ENCODE measurements at regions not wholly inside any gene's neighbourhood (a gene's known extent, or its start where the extent isn't known, plus 50 kb on each side); places are given as distances from the start of the nearest gene placed in this dataset.

- intact Hi-C loops (cut with micrococcal nuclease), result no loop called here
Measured at GRCh38 chr19:30293051-30293785, 79.0 kb upstream of the ZNF536 start.

DNA sequence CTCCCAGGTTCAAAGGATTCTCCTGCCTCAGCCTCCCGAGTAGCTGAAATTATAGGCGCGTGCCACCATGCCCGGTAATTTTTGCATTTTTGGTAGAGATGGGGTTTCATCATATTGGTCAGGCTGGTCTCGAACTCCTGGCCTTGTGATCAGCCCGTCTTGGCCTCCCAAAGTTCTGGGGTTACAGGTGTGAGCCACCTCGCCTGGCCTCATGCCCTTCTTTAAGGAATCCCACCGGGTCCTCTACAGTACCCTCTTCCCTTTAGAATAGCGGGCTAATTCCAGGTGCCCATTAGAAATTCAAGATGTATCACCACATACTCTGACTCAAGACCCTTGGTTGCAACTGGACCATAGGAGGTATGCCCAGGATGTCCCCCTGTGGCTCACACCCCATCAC lies 74.2 kb upstream of the ZNF536 start:
- intact Hi-C loops (cut with micrococcal nuclease), result no loop called here

- intact Hi-C loops (cut with micrococcal nuclease), result no loop called here
Measured at GRCh38 chr19:30303131-30303654, 69.0 kb upstream of the ZNF536 start.

GRCh38 chr19:30304540-30304939 lies 67.6 kb upstream of the ZNF536 start:
- intact Hi-C loops (cut with micrococcal nuclease), result no loop called here

- intact Hi-C loops (cut with micrococcal nuclease), result no loop called here
Measured at GRCh38 chr19:30305346-30306060, 66.7 kb upstream of the ZNF536 start.

DNA sequence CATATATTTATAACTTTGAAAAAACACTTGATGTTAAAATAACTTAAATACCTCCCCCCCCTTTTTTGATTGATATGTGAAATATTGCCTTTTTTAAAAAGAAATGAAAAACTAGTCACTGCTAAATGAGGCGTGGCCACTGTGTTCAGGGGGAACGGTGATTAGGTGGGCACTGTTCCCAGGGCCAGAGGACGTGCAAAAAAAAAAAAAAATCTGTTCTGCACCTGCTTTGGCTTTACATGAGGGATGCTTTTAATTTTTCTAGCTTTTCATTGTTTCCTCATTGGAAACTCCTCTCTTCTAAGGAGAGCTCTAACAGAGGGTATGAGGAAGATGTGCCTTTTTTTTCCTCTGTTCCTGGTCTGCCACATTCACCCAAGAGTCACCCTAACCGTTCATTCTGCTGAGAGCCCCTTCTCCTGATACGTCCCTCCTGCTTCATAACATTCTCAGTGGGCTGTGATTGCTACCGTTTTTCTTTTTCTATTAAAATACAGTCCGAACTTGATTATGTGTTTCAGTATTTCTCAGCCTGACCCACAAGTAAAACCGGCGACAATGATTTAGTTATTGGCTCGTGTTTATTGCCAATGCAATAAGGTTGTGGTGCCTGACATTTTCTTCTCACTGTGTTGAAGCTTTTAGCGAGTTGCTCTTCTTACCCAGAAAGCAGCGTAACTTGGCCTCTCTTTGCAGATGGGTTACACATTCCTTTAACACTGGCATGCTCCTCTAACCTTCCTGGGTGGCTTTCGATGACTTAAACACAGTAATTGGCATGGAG lies 64.8 kb upstream of the ZNF536 start:
- intact Hi-C loops (cut with micrococcal nuclease), result no loop called here

GRCh38 chr19:30309176-30309575 lies 63.0 kb upstream of the ZNF536 start:
- intact Hi-C loops (cut with micrococcal nuclease), result no loop called here

- intact Hi-C loops (cut with micrococcal nuclease), result no loop called here
Measured at GRCh38 chr19:30309905-30310601, 62.1 kb upstream of the ZNF536 start.

DNA sequence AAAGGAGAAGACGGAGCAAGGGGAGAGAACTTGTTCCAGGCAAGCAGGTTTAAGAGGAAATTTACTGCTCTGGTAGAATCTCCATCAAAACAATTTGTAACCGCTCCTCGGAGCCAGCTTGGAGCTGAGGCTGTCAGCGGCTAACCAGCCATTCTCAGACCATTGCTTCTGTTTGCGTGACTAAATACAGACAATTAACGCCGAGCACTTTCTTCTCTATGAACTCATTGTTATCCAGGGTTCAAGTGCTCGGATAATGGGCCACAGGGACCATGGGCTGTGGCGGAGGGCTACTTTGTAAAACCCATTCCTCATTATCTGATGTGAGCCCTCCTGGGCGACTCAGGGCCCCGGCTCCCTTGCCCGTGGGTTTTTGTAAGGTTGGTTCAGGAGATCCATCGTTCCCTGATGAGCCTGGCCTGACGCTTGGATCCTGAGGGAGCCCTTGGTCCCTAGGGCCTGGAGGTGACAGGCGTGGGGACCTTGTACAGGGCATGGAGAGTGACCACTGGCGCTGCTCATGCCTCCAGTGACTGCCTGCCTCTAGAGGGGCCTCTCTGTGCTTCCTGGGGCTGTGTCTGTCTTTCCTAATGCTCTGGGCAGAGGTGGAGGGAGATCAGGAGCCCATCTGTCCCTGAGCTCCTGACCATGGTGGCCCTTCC lies 61.5 kb upstream of the ZNF536 start:
- intact Hi-C loops (cut with micrococcal nuclease), result no loop called here

DNA sequence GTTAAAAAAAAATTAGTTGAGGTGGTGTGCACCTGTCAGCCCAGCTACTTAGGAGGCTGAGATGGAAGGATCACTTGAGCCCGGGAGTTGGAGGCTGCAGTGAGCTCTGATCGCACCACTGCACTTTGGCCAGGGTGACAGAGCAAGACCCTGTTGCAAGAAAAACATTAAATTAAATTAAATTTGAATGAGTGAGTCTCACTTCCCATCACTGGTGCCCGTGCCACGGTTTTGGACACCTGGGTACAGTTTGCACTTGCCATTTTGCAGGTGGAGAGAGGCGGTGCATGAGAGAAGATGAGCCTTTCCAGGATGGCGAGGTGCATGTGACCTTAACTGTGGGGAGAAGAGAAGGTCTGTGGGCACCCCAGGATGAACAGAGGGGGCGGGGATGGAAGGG lies 60.3 kb upstream of the ZNF536 start:
- intact Hi-C loops (cut with micrococcal nuclease), result no loop called here

DNA sequence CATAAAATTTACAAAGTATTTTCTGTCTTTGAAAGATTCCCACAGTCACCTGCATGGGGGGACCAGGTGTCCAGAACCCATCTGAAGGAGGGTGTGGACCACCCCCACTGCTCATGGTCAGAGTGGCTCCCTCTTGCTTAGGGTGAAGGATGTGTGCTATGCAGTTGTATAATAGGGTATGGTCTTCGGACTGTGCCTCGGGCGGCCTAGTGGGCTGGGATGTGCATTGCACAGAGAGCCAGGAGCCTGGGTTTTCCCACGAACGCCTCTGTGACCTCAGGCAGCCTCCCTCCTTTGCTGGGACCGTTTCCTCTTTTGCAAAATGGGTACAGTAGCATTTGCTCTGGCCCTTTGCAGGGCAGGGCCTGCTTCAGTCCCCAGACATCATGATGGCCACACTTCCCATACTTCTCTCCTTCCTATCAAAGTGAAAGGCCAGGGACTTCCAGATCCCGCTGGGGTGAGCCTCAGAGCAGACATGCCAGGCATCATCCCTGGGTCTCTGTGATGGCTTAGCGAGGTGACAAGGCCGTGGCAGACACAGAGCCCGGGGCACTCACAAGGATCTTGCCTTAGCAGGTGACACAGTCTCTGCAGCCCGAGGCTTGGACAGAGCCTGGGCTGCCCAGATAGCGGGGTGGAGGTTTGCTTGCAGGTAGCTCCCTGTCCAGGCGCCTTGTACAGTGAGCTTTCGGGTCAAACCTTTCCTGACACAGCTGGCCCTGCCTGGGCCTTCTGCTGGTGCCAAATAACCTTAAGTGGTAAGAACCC lies 59.4 kb upstream of the ZNF536 start:
- intact Hi-C loops (cut with micrococcal nuclease), result no loop called here

- intact Hi-C loops (cut with micrococcal nuclease), result no loop called here
Measured at GRCh38 chr19:30313353-30313750, 58.8 kb upstream of the ZNF536 start.

GRCh38 chr19:30314056-30314804 lies 58.0 kb upstream of the ZNF536 start:
- intact Hi-C loops (cut with micrococcal nuclease), result no loop called here

DNA sequence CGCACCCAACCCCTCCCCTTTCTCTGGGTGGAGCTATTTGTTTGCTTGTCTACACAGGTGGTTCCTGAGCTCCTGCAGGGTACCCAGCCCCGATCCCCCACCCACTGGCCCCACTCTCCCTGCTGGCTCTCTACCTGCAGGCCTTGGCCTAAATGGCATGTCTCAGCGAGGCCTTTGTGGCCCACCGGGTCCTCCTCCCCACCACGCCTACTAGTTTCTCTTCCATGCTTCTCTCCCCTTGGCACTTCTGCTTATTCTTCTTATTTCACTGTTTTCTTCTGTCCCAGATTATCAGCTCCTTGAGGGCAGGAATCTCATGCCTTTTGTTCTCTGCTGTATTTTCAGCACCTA lies 57.4 kb upstream of the ZNF536 start:
- intact Hi-C loops (cut with micrococcal nuclease), result no loop called here

DNA sequence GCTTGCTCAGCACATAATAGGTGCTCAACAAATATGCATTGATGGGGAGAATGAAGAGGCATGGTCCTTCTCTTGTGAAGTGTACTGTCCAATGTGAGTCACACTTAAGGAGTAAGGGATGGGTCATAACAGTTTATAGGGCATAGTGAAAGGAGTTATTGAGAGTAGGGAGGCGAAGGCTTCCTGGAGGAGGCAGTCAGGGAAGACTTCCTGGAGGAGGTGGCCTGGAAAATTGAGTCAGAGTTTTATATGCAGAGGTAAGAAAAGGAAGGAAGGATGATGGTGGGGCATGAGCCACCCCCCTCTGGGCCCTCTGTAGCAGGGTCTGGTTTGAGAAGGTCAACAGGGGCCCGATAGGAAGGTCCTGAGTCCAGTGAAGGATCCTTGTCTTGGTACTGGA lies 57.0 kb upstream of the ZNF536 start:
- intact Hi-C loops (cut with micrococcal nuclease), result no loop called here

DNA sequence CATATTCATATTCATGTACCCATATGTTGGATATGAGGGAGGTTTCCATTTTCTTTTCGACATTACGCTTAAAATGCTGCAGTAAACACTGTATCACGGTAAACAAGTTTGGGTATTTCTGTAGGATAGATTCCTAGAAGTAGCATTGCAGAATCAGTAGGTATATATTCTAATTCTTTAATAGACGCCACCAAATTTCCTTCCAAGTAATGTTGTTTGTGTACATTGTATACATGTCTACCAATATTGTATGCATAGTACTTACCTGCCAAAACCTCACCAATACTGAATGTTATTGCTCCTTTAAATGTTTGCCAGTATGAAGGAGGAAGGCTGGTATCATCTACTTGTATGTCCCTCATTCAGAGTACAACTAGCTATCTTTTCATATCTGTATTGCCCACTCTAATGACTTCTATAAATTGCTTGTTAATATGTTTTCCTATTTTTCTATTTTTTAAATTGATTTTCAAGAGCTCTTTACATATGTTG lies 56.1 kb upstream of the ZNF536 start:
- intact Hi-C loops (cut with micrococcal nuclease), result no loop called here

DNA sequence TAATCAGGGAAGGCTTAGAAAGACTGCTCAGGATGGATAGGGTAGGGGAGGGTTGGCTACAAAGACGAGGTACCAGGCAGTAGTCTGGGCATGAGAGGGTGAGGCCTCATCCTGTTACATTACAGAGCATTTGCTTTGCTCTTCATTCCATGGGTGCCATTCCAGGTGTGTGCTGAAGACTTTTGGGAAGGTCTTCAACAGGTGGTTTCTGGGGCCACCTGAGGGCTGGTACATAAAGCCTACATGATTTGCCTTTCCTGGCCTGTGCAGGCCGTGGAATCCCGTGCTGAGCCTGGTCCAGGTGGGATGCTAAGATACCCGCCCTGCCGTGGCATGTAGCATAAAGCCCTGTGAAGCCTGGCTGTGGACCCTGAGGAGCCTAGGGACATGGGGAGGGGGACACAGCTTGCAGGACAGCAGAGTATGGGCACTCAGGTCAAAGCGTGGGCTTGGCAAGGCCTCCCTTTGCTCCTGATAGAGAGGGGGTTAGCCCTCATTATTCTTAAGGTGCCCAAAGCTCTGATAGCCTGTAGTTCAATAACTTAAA lies 55.6 kb upstream of the ZNF536 start:
- intact Hi-C loops (cut with micrococcal nuclease), result no loop called here

GRCh38 chr19:30317403-30317802 lies 54.8 kb upstream of the ZNF536 start:
- intact Hi-C loops (cut with micrococcal nuclease), result no loop called here

- intact Hi-C loops (cut with micrococcal nuclease), result no loop called here
Measured at GRCh38 chr19:30318261-30318660, 53.9 kb upstream of the ZNF536 start.

Data from T-helper 2 cell treated with Interferon-gamma antibody and Interleukin-4, amounts not matched to agents 100 ng/mL and 5 ng/mL, for 36 hours (primary cell).